GM18508 (cell line): ENCODE measurements at regions not wholly inside any gene's neighbourhood (a gene's known extent, or its start where the extent isn't known, plus 50 kb on each side); places are given as distances from the start of the nearest gene placed in this dataset.
"Not testable (repeated sequence)": the region's sequence is repeated elsewhere in the genome, so short reads cannot be mapped to it uniquely, and the experiment has no call there.

Experiments used
- ATAC-seq: cut with Tn5 transposase; IDR thresholded peaks from one replicate; pipeline ENCODE4 v1.9.1; 2021; ENCODE audit warnings: moderate number of reproducible peaks; ENCODE audit not compliant: insufficient read depth, unreplicated experiment

- no peak for ATAC-seq
Observed at GRCh38 chr5:152683205-152683604, 278.1 kb upstream of the NMUR2 start.

GRCh38 chr5:152686931-152687330 is 281.9 kb upstream of the NMUR2 start:
- no peak for ATAC-seq

DNA sequence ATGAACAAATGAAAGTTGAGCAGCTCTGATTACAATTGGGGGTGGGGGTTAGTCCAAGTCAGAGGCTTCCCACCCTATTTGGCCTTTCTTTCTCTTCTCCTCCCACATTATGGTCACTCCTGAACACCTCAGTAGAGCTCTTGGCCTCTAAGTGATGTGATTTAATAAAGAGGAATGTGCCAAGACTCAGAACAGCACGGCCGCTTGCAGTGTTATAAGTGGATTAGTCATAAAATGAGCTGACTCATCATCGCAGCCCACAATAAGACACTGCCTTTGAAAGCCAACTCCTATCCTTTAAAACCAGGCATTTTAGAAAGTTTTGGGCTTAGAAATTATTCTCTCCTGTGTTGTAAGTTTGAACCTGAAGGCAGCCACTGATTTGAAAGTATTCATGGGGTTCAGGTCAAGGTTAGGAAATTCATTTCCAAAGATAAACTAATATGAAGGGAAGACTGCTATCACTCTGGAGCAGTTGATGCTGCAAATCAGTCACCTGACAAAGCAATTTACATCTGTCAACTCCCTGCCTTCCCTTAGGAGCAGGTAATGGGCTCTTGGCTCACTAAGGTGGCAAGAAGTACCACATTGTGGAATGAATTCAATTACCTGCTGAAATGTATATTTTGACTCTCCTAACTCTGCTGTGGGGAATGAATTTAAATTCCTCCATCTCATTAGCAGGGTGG is 283.6 kb upstream of the NMUR2 start:
- no peak for ATAC-seq

GRCh38 chr5:152689250-152689711 is 284.2 kb upstream of the NMUR2 start:
- ATAC-seq: no peak

DNA sequence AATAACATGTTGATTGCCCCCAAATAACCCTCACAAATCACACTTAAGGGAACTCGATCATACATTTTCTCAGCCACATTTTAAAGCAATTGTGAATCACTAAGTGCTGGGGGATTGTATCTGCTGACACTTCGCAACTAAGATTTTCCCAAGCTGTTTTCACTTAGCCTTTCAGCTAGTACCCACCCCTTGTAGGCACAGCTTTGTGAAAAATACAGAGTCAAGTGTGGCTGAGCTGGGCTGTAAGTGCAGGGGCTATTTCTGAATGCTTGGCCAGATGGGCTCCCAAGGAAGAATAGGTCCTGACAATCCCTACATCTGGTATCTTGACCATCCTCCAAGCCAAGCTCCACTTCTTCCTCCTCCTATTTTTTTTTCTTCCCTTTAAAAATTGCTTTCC is 289.2 kb upstream of the NMUR2 start:
- no peak for ATAC-seq

GRCh38 chr5:152701305-152701949 is 296.3 kb upstream of the NMUR2 start:
- ATAC-seq: no peak

- no peak for ATAC-seq
Observed at GRCh38 chr5:152704286-152704685, 299.2 kb upstream of the NMUR2 start.

- ATAC-seq: no peak
Observed at GRCh38 chr5:152711801-152712388, 306.8 kb upstream of the NMUR2 start.

DNA sequence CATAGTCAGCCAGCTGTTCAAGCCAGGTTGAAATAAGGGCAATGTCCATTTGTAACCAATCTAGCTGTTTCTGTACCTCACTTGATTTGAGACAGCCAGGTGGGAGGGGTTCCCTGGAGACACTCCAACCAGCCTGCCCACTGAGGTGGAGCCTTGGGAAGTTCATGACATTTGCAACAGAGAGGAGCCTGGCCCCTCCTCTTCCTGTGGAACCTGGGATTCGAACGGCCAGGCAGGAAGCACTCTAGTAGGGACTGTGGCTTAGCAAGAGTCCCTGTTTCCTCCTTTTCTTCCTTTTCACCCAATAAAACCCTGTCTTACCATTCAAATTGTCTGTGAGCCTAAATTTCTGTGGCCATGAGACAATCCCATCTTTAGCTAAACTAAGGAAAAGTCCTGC is 312.3 kb upstream of the NMUR2 start:
- ATAC-seq: no peak

- ATAC-seq: no peak
Observed at GRCh38 chr5:152723482-152723881, 318.4 kb upstream of the NMUR2 start.

DNA sequence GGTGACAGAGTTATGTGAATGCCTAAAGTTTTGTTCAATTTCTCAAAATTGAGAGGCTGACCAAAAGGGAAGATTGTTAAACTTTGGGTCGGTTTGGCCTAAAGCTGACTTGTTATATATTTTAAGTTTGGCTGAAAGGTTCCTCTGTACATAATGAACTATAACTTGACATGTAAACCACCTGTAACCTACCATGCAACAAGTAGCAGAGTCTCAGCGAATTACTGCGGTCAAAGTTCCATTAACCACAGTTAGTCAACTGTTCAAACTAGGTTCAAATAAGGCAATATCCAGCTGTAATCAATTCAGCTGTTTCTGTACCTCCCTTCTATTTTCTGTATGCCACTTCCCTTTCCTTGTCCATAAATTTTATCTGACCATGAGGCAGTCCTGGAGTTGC is 325.1 kb upstream of the NMUR2 start:
- no peak for ATAC-seq

DNA sequence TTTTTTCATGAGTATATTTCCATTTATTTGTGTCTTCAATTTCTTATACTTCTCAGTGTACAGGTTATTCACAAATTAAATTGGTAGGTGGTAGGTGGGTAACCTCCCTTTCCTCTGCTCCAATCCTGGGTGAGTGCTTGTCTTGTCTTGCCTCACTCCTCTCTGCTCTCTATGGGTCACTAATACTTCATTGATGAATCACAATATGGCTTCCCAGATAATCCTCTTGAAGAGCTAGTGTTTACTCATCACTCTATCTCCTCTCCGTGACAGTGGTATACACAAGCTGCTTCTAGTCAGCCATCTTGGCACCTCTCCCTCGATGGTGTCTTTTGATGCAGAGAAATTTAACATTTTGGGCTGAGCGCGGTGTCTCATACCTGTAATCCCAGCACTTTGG is 331.8 kb upstream of the NMUR2 start:
- ATAC-seq: no peak

DNA sequence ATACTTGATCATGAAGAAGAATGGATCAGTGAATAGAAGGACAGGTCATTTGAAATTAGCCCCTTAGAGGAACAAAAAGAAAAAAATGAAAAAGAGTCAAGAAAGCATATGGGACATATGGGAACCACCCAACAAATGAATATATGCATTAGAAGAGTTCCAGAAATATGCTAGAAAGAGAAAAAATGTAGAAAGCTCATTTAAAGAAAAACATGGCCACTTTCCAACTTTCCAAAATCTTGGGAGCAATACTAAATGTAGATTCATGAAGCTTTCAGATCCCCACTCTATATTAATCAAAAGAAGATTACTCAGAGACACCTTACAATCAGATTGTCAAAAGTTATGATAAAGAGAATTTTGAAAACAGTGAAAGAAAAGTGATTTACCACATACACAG is 334.8 kb upstream of the NMUR2 start:
- no peak for ATAC-seq

DNA sequence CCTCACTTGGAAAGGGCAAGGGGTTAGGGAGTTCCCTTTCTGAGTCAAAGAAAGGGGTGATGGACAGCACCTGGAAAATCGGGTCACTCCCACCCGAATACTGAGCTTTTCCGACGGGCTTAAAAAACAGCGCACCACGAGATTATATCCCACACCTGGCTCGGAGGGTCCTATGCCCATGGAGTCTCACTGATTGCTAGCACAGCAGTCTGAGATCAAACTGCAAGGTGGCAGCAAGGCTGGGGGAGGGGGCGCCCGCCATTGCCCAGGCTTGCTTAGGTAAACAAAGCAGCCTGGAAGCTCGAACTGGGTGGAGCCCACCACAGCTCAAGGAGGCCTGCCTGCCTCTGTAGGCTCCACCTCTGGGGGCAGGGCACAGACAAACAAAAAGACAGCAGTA is 336.0 kb upstream of the NMUR2 start:
- ATAC-seq: not testable (repeated sequence)

- ATAC-seq: not testable (repeated sequence)
Observed at GRCh38 chr5:152787709-152788217, 382.7 kb upstream of the NMUR2 start.

DNA sequence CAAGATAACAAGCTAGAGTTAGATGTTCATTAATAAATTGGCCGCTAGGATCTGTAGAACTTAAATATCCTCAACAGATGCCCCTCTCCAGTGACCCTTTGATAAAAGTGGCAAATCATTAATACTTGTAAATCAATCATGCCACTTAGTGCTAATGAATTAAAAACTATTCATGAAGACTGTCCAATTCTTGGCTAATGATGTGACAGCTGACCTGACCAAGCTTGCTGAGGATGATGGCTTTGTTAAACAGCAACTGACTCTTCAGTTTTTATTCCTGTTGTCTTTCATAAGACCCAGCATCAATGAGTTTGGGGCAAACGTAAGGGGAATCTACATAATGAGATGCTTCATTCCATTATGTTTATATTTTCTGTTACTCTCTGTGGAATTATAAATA is 396.8 kb upstream of the NMUR2 start:
- ATAC-seq: no peak

GRCh38 chr5:152804179-152804578 is 399.1 kb upstream of the NMUR2 start:
- ATAC-seq: no peak

GRCh38 chr5:152811988-152812387 is 406.9 kb upstream of the NMUR2 start:
- no peak for ATAC-seq

DNA sequence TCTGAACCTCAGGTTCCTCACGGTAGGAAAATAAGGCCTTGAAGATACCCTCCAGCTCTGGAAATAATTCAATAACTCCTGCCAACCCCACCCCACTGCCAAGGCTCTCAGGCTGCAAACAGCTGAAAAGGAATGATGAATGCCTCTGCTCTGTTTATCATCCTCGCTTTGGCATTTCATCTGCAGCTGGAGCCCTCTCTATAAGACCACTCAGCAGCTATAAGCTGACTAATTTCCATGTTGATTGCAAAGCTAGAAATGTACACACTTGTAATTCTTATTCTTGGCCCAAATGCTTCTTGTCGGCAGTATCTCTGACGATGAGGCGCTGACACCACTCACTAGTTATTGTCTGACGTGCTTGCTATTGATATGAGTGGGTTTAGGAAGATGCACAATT is 408.4 kb upstream of the NMUR2 start:
- no peak for ATAC-seq

- ATAC-seq: no peak
Observed at GRCh38 chr5:152819891-152820290, 414.8 kb upstream of the NMUR2 start.

- peak; percentile 49 for ATAC-seq
Observed at GRCh38 chr5:152824316-152824715, 419.2 kb upstream of the NMUR2 start.
